ENCODE measurements at regions not wholly inside any gene's neighbourhood (a gene's known extent, or its start where the extent isn't known, plus 50 kb on each side); places are given as distances from the start of the nearest gene placed in this dataset.

- TF ChIP-seq, protein P1, sequence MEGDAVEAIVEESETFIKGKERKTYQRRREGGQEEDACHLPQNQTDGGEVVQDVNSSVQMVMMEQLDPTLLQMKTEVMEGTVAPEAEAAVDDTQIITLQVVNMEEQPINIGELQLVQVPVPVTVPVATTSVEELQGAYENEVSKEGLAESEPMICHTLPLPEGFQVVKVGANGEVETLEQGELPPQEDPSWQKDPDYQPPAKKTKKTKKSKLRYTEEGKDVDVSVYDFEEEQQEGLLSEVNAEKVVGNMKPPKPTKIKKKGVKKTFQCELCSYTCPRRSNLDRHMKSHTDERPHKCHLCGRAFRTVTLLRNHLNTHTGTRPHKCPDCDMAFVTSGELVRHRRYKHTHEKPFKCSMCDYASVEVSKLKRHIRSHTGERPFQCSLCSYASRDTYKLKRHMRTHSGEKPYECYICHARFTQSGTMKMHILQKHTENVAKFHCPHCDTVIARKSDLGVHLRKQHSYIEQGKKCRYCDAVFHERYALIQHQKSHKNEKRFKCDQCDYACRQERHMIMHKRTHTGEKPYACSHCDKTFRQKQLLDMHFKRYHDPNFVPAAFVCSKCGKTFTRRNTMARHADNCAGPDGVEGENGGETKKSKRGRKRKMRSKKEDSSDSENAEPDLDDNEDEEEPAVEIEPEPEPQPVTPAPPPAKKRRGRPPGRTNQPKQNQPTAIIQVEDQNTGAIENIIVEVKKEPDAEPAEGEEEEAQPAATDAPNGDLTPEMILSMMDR (IDR thresholded peaks at IDR 0.05), result no peak
- TF ChIP-seq, protein P2, sequence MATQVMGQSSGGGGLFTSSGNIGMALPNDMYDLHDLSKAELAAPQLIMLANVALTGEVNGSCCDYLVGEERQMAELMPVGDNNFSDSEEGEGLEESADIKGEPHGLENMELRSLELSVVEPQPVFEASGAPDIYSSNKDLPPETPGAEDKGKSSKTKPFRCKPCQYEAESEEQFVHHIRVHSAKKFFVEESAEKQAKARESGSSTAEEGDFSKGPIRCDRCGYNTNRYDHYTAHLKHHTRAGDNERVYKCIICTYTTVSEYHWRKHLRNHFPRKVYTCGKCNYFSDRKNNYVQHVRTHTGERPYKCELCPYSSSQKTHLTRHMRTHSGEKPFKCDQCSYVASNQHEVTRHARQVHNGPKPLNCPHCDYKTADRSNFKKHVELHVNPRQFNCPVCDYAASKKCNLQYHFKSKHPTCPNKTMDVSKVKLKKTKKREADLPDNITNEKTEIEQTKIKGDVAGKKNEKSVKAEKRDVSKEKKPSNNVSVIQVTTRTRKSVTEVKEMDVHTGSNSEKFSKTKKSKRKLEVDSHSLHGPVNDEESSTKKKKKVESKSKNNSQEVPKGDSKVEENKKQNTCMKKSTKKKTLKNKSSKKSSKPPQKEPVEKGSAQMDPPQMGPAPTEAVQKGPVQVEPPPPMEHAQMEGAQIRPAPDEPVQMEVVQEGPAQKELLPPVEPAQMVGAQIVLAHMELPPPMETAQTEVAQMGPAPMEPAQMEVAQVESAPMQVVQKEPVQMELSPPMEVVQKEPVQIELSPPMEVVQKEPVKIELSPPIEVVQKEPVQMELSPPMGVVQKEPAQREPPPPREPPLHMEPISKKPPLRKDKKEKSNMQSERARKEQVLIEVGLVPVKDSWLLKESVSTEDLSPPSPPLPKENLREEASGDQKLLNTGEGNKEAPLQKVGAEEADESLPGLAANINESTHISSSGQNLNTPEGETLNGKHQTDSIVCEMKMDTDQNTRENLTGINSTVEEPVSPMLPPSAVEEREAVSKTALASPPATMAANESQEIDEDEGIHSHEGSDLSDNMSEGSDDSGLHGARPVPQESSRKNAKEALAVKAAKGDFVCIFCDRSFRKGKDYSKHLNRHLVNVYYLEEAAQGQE (IDR thresholded peaks at IDR 0.05; ENCODE audit: insufficient read depth in 1 of 2, low read depth in 2 of 2, low read length in 1 of 2), result no peak
- no peak for TF ChIP-seq POLR2AphosphoS5 (IDR thresholded peaks at IDR 0.05; ENCODE audit: low read depth, low read length)
Measured at GRCh38 chr6:2465336-2465735, 219.9 kb upstream of the GMDS start.

All from Panc1 (cell line).